ENCODE measurements at regions not wholly inside any gene's neighbourhood (a gene's known extent, or its start where the extent isn't known, plus 50 kb on each side); places are given as distances from the start of the nearest gene placed in this dataset.

DNA sequence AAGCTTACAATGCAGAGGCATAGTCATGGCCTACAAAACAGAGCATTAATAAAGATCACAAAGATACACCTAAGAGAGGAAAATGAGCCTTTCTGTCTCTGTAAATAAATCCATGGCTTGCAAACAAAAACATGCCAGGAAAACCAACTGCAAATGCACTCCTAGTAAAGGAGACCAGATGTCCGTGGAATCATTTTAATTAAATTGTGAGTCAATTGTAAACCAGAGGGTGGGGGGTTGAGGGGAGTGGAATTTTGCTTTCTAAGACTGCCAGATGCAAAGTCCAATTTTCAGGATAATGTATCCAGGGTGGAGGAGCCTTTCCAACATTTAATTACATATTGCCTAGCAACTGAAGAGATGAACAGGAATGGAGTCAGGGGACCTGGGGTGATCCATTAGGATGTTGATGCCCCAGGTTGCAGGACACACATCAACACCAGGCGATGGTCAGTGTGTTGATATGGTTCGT is 390.3 kb upstream of the CCL2 start:
- TF ChIP-seq, protein P1, sequence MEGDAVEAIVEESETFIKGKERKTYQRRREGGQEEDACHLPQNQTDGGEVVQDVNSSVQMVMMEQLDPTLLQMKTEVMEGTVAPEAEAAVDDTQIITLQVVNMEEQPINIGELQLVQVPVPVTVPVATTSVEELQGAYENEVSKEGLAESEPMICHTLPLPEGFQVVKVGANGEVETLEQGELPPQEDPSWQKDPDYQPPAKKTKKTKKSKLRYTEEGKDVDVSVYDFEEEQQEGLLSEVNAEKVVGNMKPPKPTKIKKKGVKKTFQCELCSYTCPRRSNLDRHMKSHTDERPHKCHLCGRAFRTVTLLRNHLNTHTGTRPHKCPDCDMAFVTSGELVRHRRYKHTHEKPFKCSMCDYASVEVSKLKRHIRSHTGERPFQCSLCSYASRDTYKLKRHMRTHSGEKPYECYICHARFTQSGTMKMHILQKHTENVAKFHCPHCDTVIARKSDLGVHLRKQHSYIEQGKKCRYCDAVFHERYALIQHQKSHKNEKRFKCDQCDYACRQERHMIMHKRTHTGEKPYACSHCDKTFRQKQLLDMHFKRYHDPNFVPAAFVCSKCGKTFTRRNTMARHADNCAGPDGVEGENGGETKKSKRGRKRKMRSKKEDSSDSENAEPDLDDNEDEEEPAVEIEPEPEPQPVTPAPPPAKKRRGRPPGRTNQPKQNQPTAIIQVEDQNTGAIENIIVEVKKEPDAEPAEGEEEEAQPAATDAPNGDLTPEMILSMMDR (IDR thresholded peaks at IDR 0.05), result no peak
- TF ChIP-seq POLR2A (IDR thresholded peaks at IDR 0.05) (no peak), POLR2AphosphoS5 (IDR thresholded peaks at IDR 0.05) (no peak)
